Mesodermal cell (in vitro differentiated cells): ENCODE measurements at regions not wholly inside any gene's neighbourhood (a gene's known extent, or its start where the extent isn't known, plus 50 kb on each side); places are given as distances from the start of the nearest gene placed in this dataset.

Experiments used
- H3K27ac ChIP-seq: 2 replicates; pipeline ENCODE4 v1.7.0; 2013; ENCODE audit warnings: mild to moderate bottlenecking, low read depth, low read length, moderate library complexity; ENCODE audit not compliant: severe bottlenecking
- H3K36me3 ChIP-seq: 2 replicates; pipeline ENCODE4 v1.7.1; 2013; ENCODE audit warnings: mild to moderate bottlenecking, low read length, moderate library complexity; ENCODE audit not compliant: control insufficient read depth, insufficient read depth
- H3K4me1 ChIP-seq: one replicate; pipeline ENCODE4 v1.7.1; 2013; ENCODE audit warnings: mild to moderate bottlenecking, low read length; ENCODE audit not compliant: insufficient read depth, control insufficient read depth, poor library complexity, severe bottlenecking
- H3K4me3 ChIP-seq: 2 replicates; pipeline ENCODE4 v1.7.0; 2013; ENCODE audit warnings: low read length, control low read depth, mild to moderate bottlenecking; ENCODE audit not compliant: insufficient read depth, poor library complexity, severe bottlenecking; ENCODE audit errors: extremely low read depth
- H3K9me3 ChIP-seq: 2 replicates; pipeline ENCODE4 v1.7.1; 2013; ENCODE audit warnings: mild to moderate bottlenecking, low read length, moderate library complexity; ENCODE audit not compliant: control insufficient read depth
- WGBS, 2 experiments: methylation state at CpG; one replicate each; pipeline ENCODE4 v1.1.5; 2013; ENCODE audit warnings: missing lambda C conversion rate in 2 of 2; ENCODE audit not compliant: insufficient coverage in 2 of 2; 5-methylcytosine and 5-hydroxymethylcytosine counted together

DNA sequence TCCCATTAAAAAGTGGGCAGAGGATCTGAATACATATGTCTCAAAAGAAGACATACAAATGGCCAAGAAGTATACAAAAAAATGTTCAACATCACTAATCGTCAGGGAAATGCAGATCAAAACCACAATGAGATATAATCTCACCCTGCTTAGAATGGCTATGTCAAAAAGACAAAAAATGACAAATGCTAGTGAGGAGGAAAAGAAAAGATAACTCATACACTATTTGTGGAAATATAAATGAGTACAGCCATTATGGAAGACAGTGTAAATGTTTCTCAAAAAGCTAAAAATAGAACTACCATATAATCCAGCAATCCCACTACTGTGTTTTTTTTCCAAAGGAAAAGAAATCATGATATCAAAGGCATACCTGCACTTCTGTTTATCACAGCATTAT lies 450.7 kb downstream of the EFNA5 start:
- WGBS, 2 experiments = 86% methylated on average over 1 of the region's 1 CpG; no CpG with 5 or more reads in 1 of the 2 experiments
- no peaks in the 10 kb centered on the region for H3K9me3 ChIP-seq
- no peak overlapping the region for H3K27ac ChIP-seq
- no peaks in the 10 kb centered on the region for H3K36me3 ChIP-seq
- no peak overlapping the region for H3K4me3 ChIP-seq
- peaks cover 3% of the 10 kb centered on the region for H3K4me1 ChIP-seq

DNA sequence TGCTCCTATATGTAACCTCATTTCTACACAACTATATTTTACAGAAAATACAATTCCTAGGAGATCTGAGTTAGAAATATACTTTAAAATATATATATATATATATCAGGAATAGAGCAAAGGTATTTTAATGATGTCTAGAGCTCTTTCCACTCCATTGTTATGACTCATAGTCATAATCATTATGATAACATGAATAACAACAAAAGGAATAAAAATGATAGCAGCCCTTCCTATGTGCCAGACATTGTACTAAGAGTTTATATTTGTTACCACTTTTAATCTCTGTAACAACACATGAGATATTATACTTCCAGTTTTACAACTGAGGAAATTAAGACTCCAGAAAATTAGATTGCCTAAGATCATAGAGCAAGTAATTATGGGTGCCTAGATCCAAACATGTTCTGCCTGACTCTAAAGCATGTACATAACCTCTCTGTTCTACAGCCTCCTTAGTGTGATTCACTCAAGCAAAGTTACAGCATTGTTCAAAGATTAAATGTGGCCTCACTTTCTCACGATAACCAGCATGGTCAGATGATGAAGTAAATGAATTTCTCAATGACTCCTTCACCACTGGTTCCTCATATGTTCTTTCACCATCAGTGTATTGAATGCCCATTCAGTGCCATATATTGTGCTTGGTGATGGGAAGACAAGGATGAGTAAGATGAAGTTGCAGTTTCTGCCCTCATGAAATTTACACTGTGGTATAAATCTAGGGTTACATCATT lies 452.1 kb downstream of the EFNA5 start:
- H3K4me1 ChIP-seq = peaks cover 3% of the 10 kb centered on the region
- no peaks in the 10 kb centered on the region for H3K9me3 ChIP-seq
- no peak overlapping the region for H3K27ac ChIP-seq
- 80% methylated on average over 1 of the region's 1 CpG for WGBS, 2 experiments
- no peaks in the 10 kb centered on the region for H3K36me3 ChIP-seq
- no peak overlapping the region for H3K4me3 ChIP-seq

GRCh38 chr5:107217721-107218130 lies 453.0 kb downstream of the EFNA5 start:
- no peak overlapping the region for H3K27ac ChIP-seq
- WGBS, 2 experiments = 93 to 97% methylated on average over 3 of the region's 3 CpGs
- no peak overlapping the region for H3K4me3 ChIP-seq
- H3K4me1 ChIP-seq = peaks cover 3% of the 10 kb centered on the region
- no peaks in the 10 kb centered on the region for H3K36me3 ChIP-seq
- H3K9me3 ChIP-seq = no peaks in the 10 kb centered on the region

- no peak overlapping the region for H3K27ac ChIP-seq
- peaks cover 3% of the 10 kb centered on the region for H3K4me1 ChIP-seq
- H3K9me3 ChIP-seq = no peaks in the 10 kb centered on the region
- no peak overlapping the region for H3K4me3 ChIP-seq
- 69 to 83% methylated on average over 3 to 5 of the region's 5 CpGs for WGBS, 2 experiments
- no peaks in the 10 kb centered on the region for H3K36me3 ChIP-seq
These were observed 454.1 kb downstream of the EFNA5 start for GRCh38 chr5:107216587-107216986.

- peaks cover 3% of the 10 kb centered on the region for H3K4me1 ChIP-seq
- no peak overlapping the region for H3K27ac ChIP-seq
- H3K4me3 ChIP-seq = no peak overlapping the region
- no peaks in the 10 kb centered on the region for H3K36me3 ChIP-seq
- no peaks in the 10 kb centered on the region for H3K9me3 ChIP-seq
- WGBS, 2 experiments = 53 to 76% methylated on average over 2 of the region's 2 CpGs
These were observed 455.1 kb downstream of the EFNA5 start for GRCh38 chr5:107215611-107216010.

DNA sequence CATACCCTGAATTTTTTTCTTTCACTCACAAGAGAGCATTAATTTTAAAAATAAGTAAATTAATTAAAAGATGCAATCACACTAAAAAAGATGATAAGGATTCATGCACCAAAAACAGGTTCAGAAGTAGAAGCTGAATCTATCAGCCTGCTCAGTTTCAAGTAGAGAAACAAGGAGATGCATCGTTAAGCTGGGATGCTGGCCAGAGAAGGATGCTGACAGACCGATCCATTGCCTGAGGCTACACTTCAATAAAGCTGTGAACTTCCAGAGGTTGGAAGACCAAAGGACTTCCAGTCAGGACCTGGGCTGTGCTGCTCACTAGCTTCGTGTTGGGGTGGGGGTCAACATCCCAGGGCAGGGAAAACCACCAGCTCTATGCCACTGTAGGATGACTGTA lies 457.7 kb downstream of the EFNA5 start:
- Histone ChIP-seq H3K36me3 (no peaks in the 10 kb centered on the region), H3K9me3 (no peaks in the 10 kb centered on the region), H3K4me1 (peaks cover 3% of the 10 kb centered on the region), H3K4me3 (no peak overlapping the region), H3K27ac (no peak overlapping the region)
- WGBS, 2 experiments = 79 to 82% methylated on average over 2 of the region's 3 CpGs

DNA sequence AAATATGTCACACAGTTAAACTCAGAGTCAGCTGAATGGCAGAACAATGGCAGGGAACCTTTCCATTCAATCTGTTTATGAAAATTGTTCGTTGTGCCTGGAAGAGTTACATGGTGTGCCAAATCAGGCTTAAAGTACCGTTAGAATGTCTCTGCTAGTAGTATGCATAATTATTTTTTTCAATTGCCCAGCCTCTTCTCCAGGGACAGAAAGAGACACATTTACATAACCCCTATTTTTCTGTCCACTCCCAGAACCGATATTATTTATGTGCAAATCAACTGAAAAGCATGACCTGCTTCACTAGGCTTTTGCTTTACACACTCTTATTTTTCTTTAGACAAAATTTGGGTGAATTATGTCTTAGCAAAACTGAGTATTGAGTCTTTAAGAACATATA lies 459.1 kb downstream of the EFNA5 start:
- Histone ChIP-seq H3K9me3 (no peaks in the 10 kb centered on the region), H3K36me3 (no peaks in the 10 kb centered on the region), H3K4me1 (peaks cover 3% of the 10 kb centered on the region), H3K4me3 (no peak overlapping the region), H3K27ac (no peak overlapping the region)
- WGBS, 2 experiments = 100% methylated on average over 1 of the region's 3 CpGs; no CpG with 5 or more reads in 1 of the 2 experiments

- H3K27ac ChIP-seq = no peak overlapping the region
- H3K36me3 ChIP-seq = no peaks in the 10 kb centered on the region
- H3K4me3 ChIP-seq = no peak overlapping the region
- WGBS, 2 experiments = no CpG with 5 or more reads among the region's 3 CpGs
- no peaks in the 10 kb centered on the region for H3K9me3 ChIP-seq
- H3K4me1 ChIP-seq = no peaks in the 10 kb centered on the region
These were observed 461.9 kb downstream of the EFNA5 start for GRCh38 chr5:107208867-107209266.

DNA sequence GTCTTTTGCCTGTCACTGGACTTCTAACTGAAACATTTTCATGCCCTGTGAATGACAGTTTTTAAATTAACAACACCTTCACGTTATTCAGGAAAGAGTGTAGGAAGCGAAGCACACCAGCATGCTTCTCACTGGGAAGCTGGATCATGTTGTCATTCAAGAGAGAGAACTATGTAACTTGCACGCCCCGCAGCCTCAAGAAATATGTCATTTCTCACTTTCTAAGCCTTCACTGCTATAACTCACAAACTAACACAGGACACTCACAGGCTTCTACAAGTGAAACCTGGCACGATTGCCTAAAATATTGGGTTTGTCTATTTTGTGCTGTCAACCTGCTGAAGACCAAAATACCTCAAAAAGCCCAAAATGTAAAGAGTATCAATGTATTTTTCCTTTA lies 466.3 kb downstream of the EFNA5 start:
- WGBS, 2 experiments = 88 to 100% methylated on average over 3 of the region's 5 CpGs
- no peaks in the 10 kb centered on the region for H3K36me3 ChIP-seq
- H3K4me3 ChIP-seq = no peak overlapping the region
- H3K27ac ChIP-seq = no peak overlapping the region
- no peaks in the 10 kb centered on the region for H3K4me1 ChIP-seq
- H3K9me3 ChIP-seq = no peaks in the 10 kb centered on the region

GRCh38 chr5:107203243-107203642 lies 467.5 kb downstream of the EFNA5 start:
- no CpG with 5 or more reads among the region's 4 CpGs for WGBS, 2 experiments
- H3K27ac ChIP-seq = no peak overlapping the region
- H3K4me3 ChIP-seq = no peak overlapping the region
- H3K9me3 ChIP-seq = no peaks in the 10 kb centered on the region
- no peaks in the 10 kb centered on the region for H3K4me1 ChIP-seq
- H3K36me3 ChIP-seq = no peaks in the 10 kb centered on the region

GRCh38 chr5:107199756-107200155 lies 471.0 kb downstream of the EFNA5 start:
- WGBS, 2 experiments = 83% methylated on average over 1 of the region's 4 CpGs; no CpG with 5 or more reads in 1 of the 2 experiments
- H3K27ac ChIP-seq = no peak overlapping the region
- no peaks in the 10 kb centered on the region for H3K9me3 ChIP-seq
- H3K4me3 ChIP-seq = no peak overlapping the region
- H3K36me3 ChIP-seq = no peaks in the 10 kb centered on the region
- no peaks in the 10 kb centered on the region for H3K4me1 ChIP-seq
